SU-DHL-6 (cell line): ENCODE measurements at regions not wholly inside any gene's neighbourhood (a gene's known extent, or its start where the extent isn't known, plus 50 kb on each side); places are given as distances from the start of the nearest gene placed in this dataset.

Source experiments
- H2AFZ ChIP-seq: fragments of 200-600 bp; sonication (generic); 2 replicates; pipeline ENCODE4 v1.6.1; 2014; ENCODE audit warnings: low read depth, mild to moderate bottlenecking, moderate library complexity, mixed read lengths, antibody characterized with exemption, low read length; ENCODE audit not compliant: severe bottlenecking
- H3F3A ChIP-seq: fragments of 200-600 bp; shearing (Covaris generic); 2 replicates; pipeline ENCODE4 v1.6.0; 2016; ENCODE audit warnings: antibody characterized with exemption, mild to moderate bottlenecking; ENCODE audit not compliant: insufficient read depth
- H3K27ac ChIP-seq: fragments of 200-600 bp; sonication (generic); 2 replicates; pipeline ENCODE4 v1.5.1; 2016; ENCODE audit warnings: low read depth, mild to moderate bottlenecking, low read length, moderate library complexity, mixed read lengths
- H3K27me3 ChIP-seq: fragments of 200-600 bp; sonication (generic), shearing (Covaris generic); 2 replicates; pipeline ENCODE4 v1.6.0; 2014; ENCODE audit warnings: mild to moderate bottlenecking, low read length
- H3K36me3 ChIP-seq: fragments of 200-600 bp; sonication (generic); 2 replicates; pipeline ENCODE4 v1.6.1; 2014; ENCODE audit warnings: mild to moderate bottlenecking, low read length, mixed read lengths
- H3K4me2 ChIP-seq: fragments of 300-600, 200-600 bp; shearing (Covaris generic), sonication (generic); 2 replicates; pipeline ENCODE4 v1.6.0; 2014; ENCODE audit warnings: low read length, low read depth, mild to moderate bottlenecking; ENCODE audit not compliant: poor library complexity, severe bottlenecking
- H3K4me3 ChIP-seq: fragments of 200-600 bp; sonication (generic); 2 replicates; pipeline ENCODE4 v1.5.1; 2014; ENCODE audit warnings: antibody characterized with exemption, low read length, mild to moderate bottlenecking, mixed read lengths; ENCODE audit not compliant: insufficient read depth, poor library complexity, severe bottlenecking
- H3K79me2 ChIP-seq: fragments of 200-600 bp; sonication (generic); 2 replicates; pipeline ENCODE4 v1.6.1; 2014; ENCODE audit warnings: mild to moderate bottlenecking, low read length, moderate library complexity; ENCODE audit not compliant: insufficient read depth
- H3K9ac ChIP-seq: fragments of 200-600 bp; sonication (generic); 2 replicates; pipeline ENCODE4 v1.7.0; 2014; ENCODE audit warnings: mild to moderate bottlenecking, low read length
- H3K9me2 ChIP-seq: fragments of 200-600 bp; sonication (generic); replicated peaks from 2 replicates; pipeline ENCODE4 v1.6.1; 2014; ENCODE audit warnings: low read length; ENCODE audit not compliant: insufficient read depth
- H3K9me3 ChIP-seq: fragments of 200-600 bp; sonication (generic); 2 replicates; pipeline ENCODE4 v1.6.1; 2014; ENCODE audit warnings: low read length, mixed read lengths; ENCODE audit not compliant: insufficient read depth
- H4K20me1 ChIP-seq: fragments of 200-600 bp; sonication (generic); 2 replicates; pipeline ENCODE4 v1.6.1; 2014; ENCODE audit warnings: low read depth, mild to moderate bottlenecking, antibody characterized with exemption, low read length, moderate library complexity, mixed read lengths
- EZH2phosphoT487 ChIP-seq: fragments of 200-600 bp; sonication (generic), shearing (Covaris generic); conservative IDR thresholded peaks from 2 replicates; pipeline ENCODE4 v1.6.1; 2018; ENCODE audit warnings: mild to moderate bottlenecking, antibody characterized with exemption, low read length, moderate library complexity, mixed read lengths
- TF ChIP-seq, protein P1 (sequence below): fragments of 200-600 bp; sonication (generic); IDR thresholded peaks from one replicate; pipeline ENCODE4 v1.5.1; 2017; ENCODE audit warnings: antibody characterized with exemption, mild to moderate bottlenecking, low read length, moderate library complexity; ENCODE audit not compliant: insufficient read depth, poor library complexity, severe bottlenecking

DNA sequence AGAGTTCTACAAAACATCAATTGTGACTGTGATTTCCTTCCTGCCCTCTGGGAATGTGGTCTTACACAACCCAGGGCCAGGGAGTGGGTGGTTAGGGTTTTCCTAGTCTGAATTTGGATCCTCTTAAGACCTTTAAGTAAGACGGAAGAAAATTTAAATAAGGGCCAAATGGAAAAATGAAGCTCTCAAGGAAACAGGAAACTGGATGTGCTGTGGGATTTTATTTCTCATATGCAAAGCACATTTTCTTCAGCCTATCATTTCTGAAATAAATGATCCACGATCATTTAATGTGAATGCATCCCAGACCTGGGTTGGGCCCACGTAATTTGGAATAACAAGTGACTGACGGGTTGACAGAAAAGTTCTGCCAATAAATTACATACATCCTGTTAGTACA lies 243.6 kb downstream of the CLIC5 start:
- no peak overlapping the region for H3K4me3 ChIP-seq
- no peak overlapping the region for H3K9ac ChIP-seq
- H3K9me3 ChIP-seq, result no peaks in the 10 kb centered on the region
- H3K9me2 ChIP-seq, result no peaks in the 10 kb centered on the region
- H3F3A ChIP-seq, result no peaks in the 10 kb centered on the region
- H3K27me3 ChIP-seq, result no peaks in the 10 kb centered on the region
- H3K27ac ChIP-seq, result no peak overlapping the region
- H3K4me2 ChIP-seq, result no peak overlapping the region
- no peaks in the 10 kb centered on the region for H3K79me2 ChIP-seq
- H4K20me1 ChIP-seq, result no peaks in the 10 kb centered on the region
- TF ChIP-seq, protein P1, sequence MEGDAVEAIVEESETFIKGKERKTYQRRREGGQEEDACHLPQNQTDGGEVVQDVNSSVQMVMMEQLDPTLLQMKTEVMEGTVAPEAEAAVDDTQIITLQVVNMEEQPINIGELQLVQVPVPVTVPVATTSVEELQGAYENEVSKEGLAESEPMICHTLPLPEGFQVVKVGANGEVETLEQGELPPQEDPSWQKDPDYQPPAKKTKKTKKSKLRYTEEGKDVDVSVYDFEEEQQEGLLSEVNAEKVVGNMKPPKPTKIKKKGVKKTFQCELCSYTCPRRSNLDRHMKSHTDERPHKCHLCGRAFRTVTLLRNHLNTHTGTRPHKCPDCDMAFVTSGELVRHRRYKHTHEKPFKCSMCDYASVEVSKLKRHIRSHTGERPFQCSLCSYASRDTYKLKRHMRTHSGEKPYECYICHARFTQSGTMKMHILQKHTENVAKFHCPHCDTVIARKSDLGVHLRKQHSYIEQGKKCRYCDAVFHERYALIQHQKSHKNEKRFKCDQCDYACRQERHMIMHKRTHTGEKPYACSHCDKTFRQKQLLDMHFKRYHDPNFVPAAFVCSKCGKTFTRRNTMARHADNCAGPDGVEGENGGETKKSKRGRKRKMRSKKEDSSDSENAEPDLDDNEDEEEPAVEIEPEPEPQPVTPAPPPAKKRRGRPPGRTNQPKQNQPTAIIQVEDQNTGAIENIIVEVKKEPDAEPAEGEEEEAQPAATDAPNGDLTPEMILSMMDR, result no peak
- no peak for TF ChIP-seq EZH2phosphoT487
- H3K36me3 ChIP-seq, result no peaks in the 10 kb centered on the region
- no peak overlapping the region for H2AFZ ChIP-seq

DNA sequence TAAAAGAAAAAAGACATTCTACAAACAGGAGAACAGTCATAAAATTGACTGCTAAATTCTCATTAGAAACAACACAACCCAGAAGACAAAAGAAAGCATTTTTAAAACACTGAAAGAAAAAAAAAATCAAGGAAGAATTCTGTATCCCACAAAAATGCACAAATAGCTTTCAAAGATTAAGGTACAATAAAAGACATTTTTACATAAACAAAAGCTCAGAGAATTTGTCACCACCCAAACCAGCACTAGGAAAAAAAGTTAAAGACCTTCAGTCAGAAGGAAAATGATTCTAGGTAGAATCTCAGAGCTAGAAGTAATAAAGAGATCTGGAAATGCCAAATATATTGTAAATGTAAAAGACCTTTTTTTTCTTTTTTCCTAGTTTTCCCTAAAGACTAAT lies 252.4 kb downstream of the CLIC5 start:
- H3F3A ChIP-seq, result no peaks in the 10 kb centered on the region
- no peaks in the 10 kb centered on the region for H3K27me3 ChIP-seq
- no peak overlapping the region for H3K9ac ChIP-seq
- no peaks in the 10 kb centered on the region for H3K9me3 ChIP-seq
- H4K20me1 ChIP-seq, result no peaks in the 10 kb centered on the region
- TF ChIP-seq EZH2phosphoT487, result no peak
- no peaks in the 10 kb centered on the region for H3K36me3 ChIP-seq
- no peak overlapping the region for H3K4me3 ChIP-seq
- H2AFZ ChIP-seq, result no peak overlapping the region
- H3K27ac ChIP-seq, result no peak overlapping the region
- no peak overlapping the region for H3K4me2 ChIP-seq
- no peaks in the 10 kb centered on the region for H3K9me2 ChIP-seq
- no peaks in the 10 kb centered on the region for H3K79me2 ChIP-seq

DNA sequence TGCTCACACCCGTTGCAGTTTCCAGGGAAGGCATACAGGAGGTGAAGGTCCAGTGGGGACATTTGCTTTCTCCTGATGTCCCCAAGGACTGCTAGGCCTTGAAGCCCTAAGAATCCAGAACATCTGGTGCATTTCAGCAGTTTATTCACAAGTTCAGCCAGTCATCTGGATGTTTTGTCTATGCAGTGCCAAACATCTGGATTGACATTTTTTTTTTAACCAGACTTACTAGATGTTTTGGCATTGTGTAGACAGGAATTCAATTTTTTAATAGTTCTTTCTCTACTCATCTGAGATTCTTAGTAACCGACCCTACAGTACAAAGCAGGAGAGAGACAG lies 256.2 kb downstream of the CLIC5 start:
- H3K27ac ChIP-seq, result no peak overlapping the region
- H3K9me3 ChIP-seq, result no peaks in the 10 kb centered on the region
- H3K4me3 ChIP-seq, result no peak overlapping the region
- no peaks in the 10 kb centered on the region for H3F3A ChIP-seq
- no peaks in the 10 kb centered on the region for H3K79me2 ChIP-seq
- no peaks in the 10 kb centered on the region for H4K20me1 ChIP-seq
- no peak overlapping the region for H3K9ac ChIP-seq
- H3K4me2 ChIP-seq, result no peak overlapping the region
- H3K36me3 ChIP-seq, result no peaks in the 10 kb centered on the region
- TF ChIP-seq, protein P1, result no peak
- no peak for TF ChIP-seq EZH2phosphoT487
- H3K27me3 ChIP-seq, result no peaks in the 10 kb centered on the region
- H2AFZ ChIP-seq, result no peak overlapping the region
- no peaks in the 10 kb centered on the region for H3K9me2 ChIP-seq

DNA sequence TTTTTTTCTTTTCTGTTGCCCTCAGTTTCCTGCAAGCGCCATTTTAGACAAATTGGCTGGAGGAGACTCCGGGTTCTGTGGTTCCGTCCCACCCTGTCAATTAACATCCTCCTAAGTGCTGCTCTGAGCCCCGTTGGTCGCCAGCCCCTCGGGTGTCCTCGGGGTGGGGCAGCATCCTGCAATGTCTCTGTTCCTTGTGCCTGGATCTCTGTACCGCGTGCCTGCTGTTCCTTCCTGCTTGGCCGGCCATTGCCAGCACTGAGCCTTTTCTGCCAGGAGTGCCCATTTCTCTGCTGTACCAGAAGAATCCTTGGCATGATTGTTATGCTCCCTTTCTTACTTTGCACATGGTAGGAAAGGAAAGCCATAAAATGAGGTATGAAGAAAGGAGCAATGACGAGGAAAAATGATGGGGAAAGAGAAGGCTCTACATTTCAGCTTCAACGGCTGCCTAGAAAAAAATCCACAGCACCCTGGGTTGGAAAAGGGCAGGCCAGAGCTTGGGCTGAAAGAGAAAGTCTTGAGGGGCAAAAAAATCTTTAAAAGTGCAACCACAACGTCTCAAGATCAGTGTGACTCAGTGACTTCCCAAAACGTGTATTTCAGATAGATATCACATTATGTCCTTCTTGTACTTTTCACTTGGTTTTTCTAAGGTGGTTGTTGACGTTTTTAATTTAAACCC lies 256.7 kb downstream of the CLIC5 start:
- TF ChIP-seq EZH2phosphoT487, result no peak
- TF ChIP-seq, protein P1, result no peak
- Histone ChIP-seq H3K4me2 (no peak overlapping the region), H3K27me3 (no peaks in the 10 kb centered on the region), H2AFZ (no peak overlapping the region), H3K9ac (no peak overlapping the region), H3F3A (no peaks in the 10 kb centered on the region), H3K27ac (no peak overlapping the region), H3K9me3 (no peaks in the 10 kb centered on the region), H3K36me3 (no peaks in the 10 kb centered on the region), H3K9me2 (no peaks in the 10 kb centered on the region), H3K4me3 (no peak overlapping the region), H4K20me1 (no peaks in the 10 kb centered on the region), H3K79me2 (no peaks in the 10 kb centered on the region)
